ENCODE measurements at regions not wholly inside any gene's neighbourhood (a gene's known extent, or its start where the extent isn't known, plus 50 kb on each side); places are given as distances from the start of the nearest gene placed in this dataset.
"Not testable (repeated sequence)": the region's sequence is repeated elsewhere in the genome, so short reads cannot be mapped to it uniquely, and the experiment has no call there.

DNA sequence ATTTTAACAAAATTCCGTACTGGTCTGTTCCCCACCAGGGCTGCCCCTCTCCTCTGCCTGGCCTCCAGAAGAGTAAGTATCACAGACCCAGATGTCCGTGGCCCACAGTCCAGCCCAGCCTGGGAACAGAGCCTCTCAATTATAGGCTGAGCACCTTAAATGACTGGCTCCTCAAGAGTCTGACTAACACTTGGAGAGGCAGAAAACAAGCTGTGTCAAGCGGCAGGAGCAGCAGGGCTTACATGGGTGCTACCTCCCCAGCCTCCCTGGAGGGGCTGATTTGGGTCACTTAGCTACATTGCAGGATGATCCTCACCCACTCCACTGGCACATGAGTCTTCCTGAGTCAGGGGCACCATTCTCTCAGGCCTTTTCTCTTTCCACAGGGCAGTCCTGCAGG lies 209.7 kb downstream of the COPRS start:
- Mint-ChIP-seq H3K27ac (ENCODE audit: unreplicated experiment) (no peak overlapping the region), H3K36me3 (ENCODE audit: unreplicated experiment) (peaks cover 24% of the 10 kb centered on the region)
- TF ChIP-seq, protein P1, sequence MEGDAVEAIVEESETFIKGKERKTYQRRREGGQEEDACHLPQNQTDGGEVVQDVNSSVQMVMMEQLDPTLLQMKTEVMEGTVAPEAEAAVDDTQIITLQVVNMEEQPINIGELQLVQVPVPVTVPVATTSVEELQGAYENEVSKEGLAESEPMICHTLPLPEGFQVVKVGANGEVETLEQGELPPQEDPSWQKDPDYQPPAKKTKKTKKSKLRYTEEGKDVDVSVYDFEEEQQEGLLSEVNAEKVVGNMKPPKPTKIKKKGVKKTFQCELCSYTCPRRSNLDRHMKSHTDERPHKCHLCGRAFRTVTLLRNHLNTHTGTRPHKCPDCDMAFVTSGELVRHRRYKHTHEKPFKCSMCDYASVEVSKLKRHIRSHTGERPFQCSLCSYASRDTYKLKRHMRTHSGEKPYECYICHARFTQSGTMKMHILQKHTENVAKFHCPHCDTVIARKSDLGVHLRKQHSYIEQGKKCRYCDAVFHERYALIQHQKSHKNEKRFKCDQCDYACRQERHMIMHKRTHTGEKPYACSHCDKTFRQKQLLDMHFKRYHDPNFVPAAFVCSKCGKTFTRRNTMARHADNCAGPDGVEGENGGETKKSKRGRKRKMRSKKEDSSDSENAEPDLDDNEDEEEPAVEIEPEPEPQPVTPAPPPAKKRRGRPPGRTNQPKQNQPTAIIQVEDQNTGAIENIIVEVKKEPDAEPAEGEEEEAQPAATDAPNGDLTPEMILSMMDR (IDR thresholded peaks at IDR 0.05; ENCODE audit: partially characterized antibody, unreplicated experiment) = no peak

DNA sequence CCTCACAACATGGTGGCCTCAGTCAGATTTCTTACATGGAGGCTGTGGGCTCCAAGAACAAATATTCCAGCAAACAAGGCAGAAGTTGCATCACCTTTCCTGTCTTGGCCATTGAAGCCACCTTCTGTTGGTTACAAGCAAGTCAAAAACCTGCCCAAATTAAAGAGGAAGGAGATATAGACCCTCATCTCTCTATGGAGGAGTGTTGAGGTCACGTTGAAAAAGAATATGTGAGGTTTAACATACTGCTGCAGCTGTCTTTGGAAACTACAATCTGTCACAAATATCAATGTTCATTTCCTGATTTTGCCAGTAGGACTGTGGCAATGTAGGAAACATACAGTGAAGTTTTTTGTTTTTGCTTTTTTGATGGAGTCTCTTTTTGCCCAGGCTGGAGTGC lies 211.4 kb downstream of the COPRS start:
- no peak for DNase-seq
- Mint-ChIP-seq H3K36me3 (ENCODE audit: unreplicated experiment) (peaks cover 30% of the 10 kb centered on the region), H3K27me3 (ENCODE audit: unreplicated experiment) (peaks cover 8% of the 10 kb centered on the region), H3K27ac (ENCODE audit: unreplicated experiment) (no peak overlapping the region), H3K9me3 (ENCODE audit: unreplicated experiment) (peaks cover 3% of the 10 kb centered on the region), H3K4me3 (ENCODE audit: unreplicated experiment) (no peak overlapping the region), H3K4me1 (ENCODE audit: low read depth, unreplicated experiment) (no peaks in the 10 kb centered on the region)
- TF ChIP-seq, protein P1 (IDR thresholded peaks at IDR 0.05; ENCODE audit: partially characterized antibody, unreplicated experiment) = no peak

More for the DNA sequence above, 209.7 kb downstream of the COPRS start:
- DNase-seq = no peak
- no peak overlapping the region for H3K4me3 Mint-ChIP-seq (ENCODE audit: unreplicated experiment)
- H3K27me3 Mint-ChIP-seq (ENCODE audit: unreplicated experiment) = peaks cover 5% of the 10 kb centered on the region
- H3K9me3 Mint-ChIP-seq (ENCODE audit: unreplicated experiment) = peaks cover 1% of the 10 kb centered on the region
- no peaks in the 10 kb centered on the region for H3K4me1 Mint-ChIP-seq (ENCODE audit: low read depth, unreplicated experiment)

- no peaks in the 10 kb centered on the region for H3K4me1 Mint-ChIP-seq (ENCODE audit: low read depth, unreplicated experiment)
- peaks cover 3% of the 10 kb centered on the region for H3K9me3 Mint-ChIP-seq (ENCODE audit: unreplicated experiment)
- peaks cover 30% of the 10 kb centered on the region for H3K36me3 Mint-ChIP-seq (ENCODE audit: unreplicated experiment)
- TF ChIP-seq, protein P1 (IDR thresholded peaks at IDR 0.05; ENCODE audit: partially characterized antibody, unreplicated experiment) = no peak
- H3K27ac Mint-ChIP-seq (ENCODE audit: unreplicated experiment) = no peak overlapping the region
- DNase-seq = no peak
- H3K4me3 Mint-ChIP-seq (ENCODE audit: unreplicated experiment) = no peak overlapping the region
- peaks cover 8% of the 10 kb centered on the region for H3K27me3 Mint-ChIP-seq (ENCODE audit: unreplicated experiment)
These were observed 212.4 kb downstream of the COPRS start for GRCh38 chr17:31646642-31647041.

DNA sequence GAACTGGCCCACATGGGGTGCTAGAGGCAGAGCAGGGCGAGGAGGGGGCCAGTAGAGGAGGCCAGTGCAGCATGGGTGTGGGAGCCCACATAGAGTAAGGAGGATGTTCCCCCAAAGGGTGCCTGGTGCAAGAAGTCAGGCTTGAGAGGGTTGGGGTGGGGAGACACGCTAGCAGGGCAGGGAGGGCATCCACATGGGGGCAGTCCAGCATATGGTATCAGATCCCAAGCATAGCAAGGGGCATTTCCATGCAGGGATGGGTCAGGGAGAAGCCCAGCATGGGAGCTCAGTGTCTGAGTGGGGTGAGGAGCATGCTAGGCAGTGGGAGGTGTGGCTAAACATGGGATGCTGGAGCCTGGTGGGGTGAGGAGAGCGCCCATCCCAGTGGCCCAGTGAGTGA lies 213.7 kb downstream of the COPRS start:
- H3K9me3 Mint-ChIP-seq (ENCODE audit: unreplicated experiment) = peaks cover 3% of the 10 kb centered on the region
- peaks cover 30% of the 10 kb centered on the region for H3K36me3 Mint-ChIP-seq (ENCODE audit: unreplicated experiment)
- H3K4me3 Mint-ChIP-seq (ENCODE audit: unreplicated experiment) = no peak overlapping the region
- peaks cover 6% of the 10 kb centered on the region for H3K27me3 Mint-ChIP-seq (ENCODE audit: unreplicated experiment)
- H3K27ac Mint-ChIP-seq (ENCODE audit: unreplicated experiment) = no peak overlapping the region
- DNase-seq = no peak
- TF ChIP-seq, protein P1 (IDR thresholded peaks at IDR 0.05; ENCODE audit: partially characterized antibody, unreplicated experiment) = no peak
- H3K4me1 Mint-ChIP-seq (ENCODE audit: low read depth, unreplicated experiment) = no peaks in the 10 kb centered on the region

- TF ChIP-seq, protein P1 (IDR thresholded peaks at IDR 0.05; ENCODE audit: partially characterized antibody, unreplicated experiment) = no peak
- Mint-ChIP-seq H3K9me3 (ENCODE audit: unreplicated experiment) (peaks cover 6% of the 10 kb centered on the region), H3K27me3 (ENCODE audit: unreplicated experiment) (no peaks in the 10 kb centered on the region), H3K36me3 (ENCODE audit: unreplicated experiment) (peaks cover 21% of the 10 kb centered on the region), H3K4me1 (ENCODE audit: low read depth, unreplicated experiment) (no peaks in the 10 kb centered on the region), H3K27ac (ENCODE audit: unreplicated experiment) (no peak overlapping the region), H3K4me3 (ENCODE audit: unreplicated experiment) (no peak overlapping the region)
- no peak for DNase-seq
These were observed 227.3 kb downstream of the COPRS start for GRCh38 chr17:31631766-31632165.

DNA sequence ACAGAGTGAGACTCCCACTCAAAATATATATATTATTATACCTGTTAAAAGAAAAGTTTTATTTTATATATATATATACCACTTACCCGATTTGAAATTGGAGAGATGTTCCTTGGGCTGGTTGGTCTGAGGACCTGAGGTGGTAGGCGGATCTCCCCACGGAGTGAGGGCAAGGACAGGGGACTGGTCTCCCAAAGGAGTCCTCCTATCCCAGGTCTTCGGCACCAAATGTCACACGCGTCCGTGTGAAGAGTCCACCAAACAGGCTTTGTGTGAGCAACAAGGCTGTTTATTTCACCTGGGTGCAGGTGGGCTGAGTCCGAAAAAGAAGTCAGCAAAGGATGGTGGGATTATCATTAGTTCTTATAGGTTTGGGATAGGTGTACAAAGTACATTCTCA lies 228.2 kb downstream of the COPRS start:
- not testable (repeated sequence) for H3K4me3 Mint-ChIP-seq (ENCODE audit: unreplicated experiment); H3K27me3 Mint-ChIP-seq (ENCODE audit: unreplicated experiment); H3K4me1 Mint-ChIP-seq (ENCODE audit: low read depth, unreplicated experiment); H3K9me3 Mint-ChIP-seq (ENCODE audit: unreplicated experiment); DNase-seq; H3K27ac Mint-ChIP-seq (ENCODE audit: unreplicated experiment)
- H3K36me3 Mint-ChIP-seq (ENCODE audit: unreplicated experiment) = peaks cover 26% of the 10 kb centered on the region

All from glutamatergic neuron (in vitro differentiated cells).